ENCODE measurements at regions not wholly inside any gene's neighbourhood (a gene's known extent, or its start where the extent isn't known, plus 50 kb on each side); places are given as distances from the start of the nearest gene placed in this dataset.
A peak's percentile ranks its signal among the peaks of the same experiment; 100 is the strongest.
"Not testable (repeated sequence)": the region's sequence is repeated elsewhere in the genome, so short reads cannot be mapped to it uniquely, and the experiment has no call there.

DNA sequence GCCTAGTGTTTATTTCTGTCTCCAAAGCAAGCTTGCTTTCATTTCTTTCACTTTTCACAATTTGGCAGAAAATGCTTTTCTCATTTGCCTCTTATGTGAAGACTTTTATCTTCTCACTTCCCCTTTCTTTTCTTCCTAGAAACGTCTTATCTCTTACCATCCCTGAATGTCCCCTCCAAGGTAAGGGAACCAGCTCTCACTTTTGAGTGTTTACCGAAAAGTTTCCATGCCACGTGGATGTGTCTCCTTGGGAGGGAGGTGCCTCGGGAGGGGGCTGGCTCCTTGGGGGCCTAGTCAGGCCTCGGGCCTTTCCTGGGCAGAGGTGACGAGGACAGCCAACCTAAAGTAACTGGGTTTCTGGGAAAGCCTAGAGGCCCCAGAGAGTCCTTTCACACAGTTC, 127.4 kb downstream of the CD24 start:
- no peak for DNase-seq

DNA sequence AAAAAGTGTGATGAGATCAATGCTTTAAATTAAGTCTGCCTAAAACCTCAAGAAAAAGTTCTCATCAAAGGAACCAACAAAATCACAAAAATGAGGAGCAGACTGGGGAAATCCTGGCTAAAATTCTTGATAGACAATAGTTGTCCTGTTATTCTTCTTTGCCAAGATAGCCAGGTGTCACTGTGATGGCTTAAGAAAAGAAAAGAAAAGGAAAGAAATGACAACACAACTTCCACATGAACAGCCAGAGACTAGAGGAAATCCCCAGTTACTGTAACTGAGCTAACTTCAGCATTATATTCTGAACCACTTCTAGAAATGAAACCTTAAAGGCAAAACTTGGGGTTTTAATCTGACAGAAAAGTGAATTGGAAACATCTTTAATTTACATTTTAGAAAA, 129.6 kb downstream of the CD24 start:
- DNase-seq: no peak

DNA sequence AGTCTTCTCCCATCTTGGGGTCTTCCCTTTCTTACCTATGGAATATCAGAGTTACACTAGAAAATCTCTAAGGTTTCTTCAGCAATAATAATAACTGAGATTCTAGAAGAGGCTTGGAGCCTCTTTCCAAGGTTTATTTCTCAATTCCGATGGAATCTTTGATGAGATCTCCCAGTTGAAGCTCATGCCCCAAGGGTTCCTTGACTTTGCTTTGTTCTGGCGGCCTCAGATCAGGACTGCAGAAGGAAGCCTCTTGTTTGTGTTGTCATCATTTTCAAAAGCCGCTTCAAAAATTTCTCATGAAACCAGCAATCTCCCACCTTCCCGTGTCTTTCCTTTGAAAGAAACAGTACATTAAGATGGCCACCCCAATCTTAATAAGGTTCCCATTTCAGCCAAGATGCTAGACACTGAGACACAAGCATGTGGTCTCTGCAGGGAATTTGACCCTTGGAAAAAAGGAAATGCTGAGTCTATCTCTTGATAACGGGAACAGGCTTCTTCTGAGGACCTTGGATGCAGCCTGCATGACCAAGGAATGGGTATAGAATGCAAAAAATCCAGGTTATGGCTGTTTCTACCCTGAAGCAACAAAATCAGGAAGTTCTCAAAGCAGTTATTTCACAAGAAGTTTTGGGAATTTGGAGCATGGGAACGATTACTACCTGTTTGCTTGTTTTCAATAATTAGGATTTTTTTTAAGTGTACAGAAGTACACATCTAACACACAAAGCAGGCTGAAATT, 141.6 kb downstream of the CD24 start:
- no peak for DNase-seq

DNA sequence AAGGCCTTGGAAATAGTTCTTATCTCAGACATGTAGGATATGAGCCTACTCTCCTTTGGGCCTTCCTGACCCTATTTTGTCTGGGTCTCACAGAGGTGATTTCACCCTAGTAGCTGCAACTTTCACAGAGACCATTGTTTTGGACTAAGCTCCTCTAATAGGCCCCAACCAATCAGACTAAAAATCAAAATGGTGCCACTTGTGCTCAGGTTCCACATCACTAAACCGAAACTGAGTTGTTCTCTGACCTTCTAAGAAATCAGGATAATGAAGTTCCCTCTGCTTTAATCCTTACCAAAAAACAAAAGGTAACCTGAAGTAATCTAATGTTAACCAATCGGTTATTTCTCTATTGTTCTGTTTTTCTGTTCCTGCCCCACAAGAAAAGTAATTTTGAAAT, 143.6 kb downstream of the CD24 start:
- DNase-seq: no peak

DNA sequence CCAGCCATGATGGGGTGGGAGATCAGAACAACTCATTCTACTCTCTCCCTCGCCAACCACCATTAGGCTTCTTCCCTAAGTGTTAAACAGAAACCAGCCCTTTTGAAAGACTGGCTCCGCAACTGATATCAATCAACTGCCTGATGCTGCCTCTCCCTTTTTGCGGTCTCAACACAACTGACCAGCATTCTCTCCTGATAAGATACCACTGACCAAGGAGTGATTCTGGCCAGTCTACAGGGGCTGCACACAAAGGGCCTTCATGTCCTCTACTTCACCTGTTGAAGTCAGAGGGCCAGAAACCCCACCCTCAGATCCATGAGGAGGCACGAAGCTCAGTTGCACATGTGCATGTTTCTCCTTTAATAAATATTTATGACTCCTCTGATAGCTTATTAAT, 145.1 kb downstream of the CD24 start:
- DNase-seq: no peak

DNA sequence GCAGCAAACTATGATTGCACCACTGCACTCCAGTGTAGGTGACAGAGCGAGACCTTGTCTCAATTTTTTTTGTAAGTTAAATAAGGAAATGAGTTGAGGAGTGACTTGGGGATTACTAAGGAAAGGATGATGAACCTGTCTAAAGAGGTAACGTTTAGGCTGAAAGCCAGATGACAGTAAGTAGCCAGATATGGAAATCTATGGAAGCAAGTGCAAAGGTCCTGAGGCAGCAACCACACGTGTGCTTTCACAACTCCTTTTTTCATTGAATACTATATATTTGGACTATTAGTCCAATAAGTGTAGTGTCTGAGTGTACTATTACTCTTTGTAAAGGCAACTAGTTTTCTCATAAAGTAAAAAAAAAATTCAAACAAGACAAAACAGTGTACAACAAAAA, 147.4 kb downstream of the CD24 start:
- DNase-seq: no peak

DNA sequence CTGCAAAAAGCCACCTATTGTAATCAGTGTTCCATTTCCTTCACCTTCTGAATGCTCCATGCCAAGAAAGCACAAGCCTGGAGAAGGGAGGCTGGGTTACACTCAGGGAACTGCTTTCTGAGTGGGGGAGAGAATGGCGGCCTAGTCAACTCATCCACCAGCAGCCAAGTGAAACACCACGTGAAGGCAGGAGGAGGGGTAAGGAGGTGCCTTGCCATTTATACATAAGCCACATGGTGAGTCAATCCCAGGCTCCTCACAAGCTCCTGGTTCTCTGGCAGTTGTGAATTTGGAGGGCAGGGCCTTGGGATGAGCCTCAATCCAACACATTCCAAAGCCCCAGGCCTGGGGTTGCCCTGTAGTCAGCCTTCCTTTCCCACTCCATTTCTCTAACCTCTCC, 149.4 kb downstream of the CD24 start:
- DNase-seq: no peak

DNA sequence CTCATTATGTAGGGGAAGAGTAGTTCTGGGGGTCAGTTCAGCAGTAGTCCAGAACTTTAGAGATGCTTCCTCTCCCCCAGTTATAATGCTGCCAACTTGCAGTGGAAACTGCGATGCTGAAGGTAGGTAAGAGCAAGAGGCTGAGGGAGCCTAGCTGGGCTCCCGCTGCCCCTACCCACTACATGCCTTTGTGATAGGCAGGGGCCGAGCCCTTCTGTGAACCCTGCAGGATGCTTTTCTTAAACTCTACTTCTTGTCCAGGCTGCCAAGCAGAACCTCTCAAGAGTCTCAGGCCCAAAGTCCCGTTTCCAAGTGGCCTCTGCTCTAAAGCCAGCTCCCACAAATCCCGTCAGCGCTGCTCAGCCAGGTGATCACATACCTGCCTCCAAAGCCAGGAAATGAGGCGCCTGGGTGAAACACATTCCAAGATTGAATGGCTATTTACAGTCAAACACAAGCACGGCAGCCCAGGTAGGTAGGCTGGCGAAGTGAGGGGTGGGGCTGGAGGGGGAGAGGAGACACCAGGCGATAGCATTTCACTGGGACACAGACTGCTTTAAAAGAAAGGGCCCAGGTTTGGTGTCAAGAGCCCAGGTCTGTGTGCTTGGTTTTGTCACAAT, 150.7 kb downstream of the CD24 start:
- no peak for DNase-seq

- DNase-seq: no peak
Measured at GRCh38 chr6:106823058-106823457, 151.5 kb downstream of the CD24 start.

DNA sequence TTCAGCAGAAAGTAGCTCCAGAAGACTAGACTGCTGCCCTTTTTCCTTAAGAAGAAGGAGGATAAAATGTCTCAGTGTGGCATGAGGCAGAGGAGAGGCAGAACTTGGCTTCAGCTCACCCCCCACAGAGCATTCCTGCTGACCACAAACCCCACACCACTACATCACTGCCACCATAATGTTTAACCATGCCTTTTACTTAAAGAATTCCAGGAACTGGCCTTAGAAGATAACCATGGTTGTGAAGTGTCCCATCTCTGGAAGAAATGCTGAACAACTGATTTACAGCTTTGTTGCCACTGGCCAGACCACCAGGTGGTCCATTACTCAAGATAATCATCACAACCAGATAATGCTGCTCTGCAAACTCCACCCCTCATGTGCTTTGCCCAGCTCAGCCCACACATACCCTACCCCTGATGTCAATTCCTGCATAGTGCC, 154.1 kb downstream of the CD24 start:
- DNase-seq: peak; percentile 69

DNA sequence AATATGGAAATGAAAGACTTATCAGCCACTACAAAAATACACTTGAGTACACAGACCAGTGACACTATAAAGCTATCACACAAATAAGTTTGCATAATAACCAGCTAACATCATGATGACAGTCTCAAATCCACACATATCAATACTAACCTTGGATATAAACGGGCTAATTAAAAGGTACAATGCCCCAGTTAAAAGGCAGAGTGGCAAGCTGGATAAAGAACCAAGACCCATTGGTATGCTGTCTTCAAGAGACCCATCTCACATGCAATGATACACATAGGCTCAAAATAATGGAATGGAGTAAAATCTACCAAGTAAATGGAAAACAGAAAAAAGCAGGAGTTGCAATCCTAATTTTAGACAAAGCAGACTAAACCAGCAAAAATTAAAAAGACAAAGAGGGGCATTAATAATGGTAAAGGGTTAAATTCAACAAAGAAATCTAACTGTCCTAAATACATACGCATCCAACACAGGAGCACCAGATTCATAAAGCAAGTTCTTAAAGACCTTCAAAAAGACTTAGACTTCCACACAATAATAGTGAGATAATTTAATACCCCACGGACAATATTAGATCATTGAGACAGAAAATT, 163.3 kb downstream of the CD24 start:
- no peak for DNase-seq

GRCh38 chr6:106808758-106809157, 165.8 kb downstream of the CD24 start:
- no peak for DNase-seq

DNA sequence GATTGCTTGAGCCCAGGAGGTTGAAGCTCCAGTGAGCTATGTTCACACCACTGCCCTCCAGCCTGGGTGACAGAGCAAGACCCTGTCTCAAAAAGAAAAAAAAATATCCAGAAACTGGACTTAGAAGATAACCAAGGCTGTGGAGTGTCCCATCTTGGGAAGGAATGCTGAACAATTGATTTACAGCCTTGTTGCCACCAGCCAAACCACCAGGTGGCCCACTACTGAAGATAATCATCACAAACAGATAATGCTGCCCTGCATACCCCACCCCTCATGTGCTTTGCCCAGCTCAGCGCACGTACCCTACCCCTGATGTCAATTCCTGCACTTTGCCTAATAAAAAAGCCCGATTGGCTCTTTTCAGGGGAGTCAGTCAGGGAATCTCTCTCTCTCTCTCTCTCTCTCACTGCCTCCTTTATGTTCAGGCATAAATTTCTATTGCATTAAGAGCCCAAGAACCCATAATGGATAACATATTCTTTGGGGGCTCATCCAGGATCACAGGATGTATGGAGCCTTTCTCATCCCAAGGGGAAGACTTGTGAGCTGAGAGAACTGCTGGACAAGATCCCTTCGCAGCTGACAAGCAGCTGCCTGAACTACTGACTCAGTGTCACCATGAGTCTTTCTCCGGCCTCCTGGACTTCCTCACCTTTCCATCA, 166.4 kb downstream of the CD24 start:
- no peak for DNase-seq

- not testable (repeated sequence) for DNase-seq
Measured at GRCh38 chr6:106806253-106806652, 168.3 kb downstream of the CD24 start.

DNA sequence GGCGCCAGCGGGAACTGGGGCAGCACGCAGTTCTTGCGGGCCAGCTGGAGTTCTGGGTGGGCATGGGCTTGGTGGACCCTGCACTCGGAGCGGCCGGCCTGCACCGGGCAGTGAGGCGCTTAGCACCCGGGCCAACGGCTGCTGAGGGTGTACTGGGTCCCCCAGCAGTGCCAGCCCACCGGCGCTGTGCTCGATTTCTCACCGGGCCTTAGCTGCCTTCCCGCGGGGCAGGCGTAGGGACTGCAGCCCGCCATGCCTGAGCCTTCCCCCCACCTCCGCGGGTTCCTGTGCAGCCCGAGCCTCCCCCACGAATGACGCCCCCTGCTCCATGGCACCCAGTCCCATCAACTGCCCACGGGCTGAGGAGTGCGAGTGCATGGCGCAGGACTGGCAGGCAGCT, 168.8 kb downstream of the CD24 start:
- no peak for DNase-seq

DNA sequence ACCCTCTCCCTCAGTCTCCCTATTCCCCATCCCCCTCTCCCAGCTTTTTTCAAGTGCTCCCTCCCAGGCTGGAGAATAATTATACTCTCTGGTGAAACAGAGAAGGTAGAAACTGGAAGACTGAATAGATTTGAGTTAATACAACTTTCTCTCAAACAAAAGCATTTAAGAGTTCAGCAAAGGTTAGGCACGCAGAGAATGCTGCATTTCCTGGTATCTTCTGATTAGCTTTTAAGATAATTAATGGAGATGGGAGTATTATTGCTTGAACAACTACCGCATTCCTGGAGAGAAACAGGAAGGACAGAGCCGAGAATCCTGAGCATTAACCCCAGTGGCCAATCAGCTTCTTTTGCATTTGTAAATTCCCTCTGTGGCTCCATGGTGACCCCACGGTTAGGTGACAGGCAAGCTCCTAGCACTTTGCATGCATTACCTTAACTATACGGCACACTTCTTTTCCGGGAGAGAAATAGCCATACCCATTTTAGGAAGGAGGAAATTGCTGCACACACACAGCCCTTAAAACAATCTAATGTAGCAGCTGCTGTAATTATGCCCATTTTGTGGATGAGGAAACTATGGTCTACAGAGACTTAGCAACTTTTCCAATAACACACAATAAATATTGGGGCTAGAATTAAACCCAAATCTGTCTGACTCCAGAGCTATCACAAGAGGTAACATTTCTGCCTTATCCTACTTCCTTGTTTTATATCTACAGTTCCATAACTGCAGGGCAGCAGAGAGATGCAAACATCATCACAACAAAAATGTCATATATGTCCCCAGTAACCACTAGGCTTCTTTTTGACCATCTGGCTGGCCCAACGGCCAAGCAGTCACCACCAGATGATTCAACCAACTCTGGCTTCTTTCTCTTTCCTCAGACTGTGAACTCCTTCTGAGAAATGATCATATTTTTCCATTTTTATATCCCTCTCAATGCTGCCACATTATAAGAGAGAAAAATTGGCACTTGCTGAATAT, 169.9 kb downstream of the CD24 start:
- DNase-seq: no peak

DNA sequence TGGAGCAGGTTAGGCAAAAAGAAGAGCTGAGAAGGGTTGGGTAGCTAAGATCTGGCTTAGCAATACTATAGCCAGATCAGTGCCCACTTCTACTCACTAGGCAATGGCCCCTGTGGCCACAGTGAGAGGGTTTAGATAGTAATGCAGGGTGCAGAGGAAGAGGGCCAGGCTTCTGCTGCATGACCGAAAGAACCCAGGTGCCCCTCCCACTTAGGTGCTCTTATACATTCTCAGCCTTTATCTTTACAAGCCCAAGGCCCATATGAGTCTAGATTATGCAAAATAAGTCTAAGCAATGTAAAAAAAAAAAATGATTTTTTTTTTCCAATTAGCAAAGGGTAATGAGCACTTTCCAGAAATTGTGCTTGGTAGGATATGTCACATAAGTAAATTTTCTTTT, 171.3 kb downstream of the CD24 start:
- no peak for DNase-seq

DNA sequence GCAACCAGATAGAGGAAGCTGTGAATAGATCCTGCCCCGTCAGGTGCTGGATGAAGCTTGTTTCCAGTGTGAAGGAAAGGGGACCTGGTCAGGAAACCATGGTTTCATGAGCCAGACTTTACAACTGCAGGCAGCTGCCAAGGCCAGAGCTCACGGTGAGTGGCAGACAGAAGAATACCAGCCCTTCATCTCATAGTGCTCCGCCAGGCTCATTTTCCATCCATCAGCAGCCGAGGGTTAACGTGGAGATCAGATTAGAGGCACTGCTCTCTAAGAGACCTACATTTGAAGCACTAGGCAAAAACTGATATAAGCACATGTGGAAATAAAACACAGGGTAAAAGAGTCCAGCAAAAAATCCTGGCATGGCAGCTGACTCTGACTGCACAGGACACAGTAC, 172.4 kb downstream of the CD24 start:
- no peak for DNase-seq

- no peak for DNase-seq
Measured at GRCh38 chr6:106801256-106801655, 171.9 kb downstream of the QRSL1 start.

- no peak for DNase-seq
Measured at GRCh38 chr6:106800379-106800778, 171.0 kb downstream of the QRSL1 start.

DNA sequence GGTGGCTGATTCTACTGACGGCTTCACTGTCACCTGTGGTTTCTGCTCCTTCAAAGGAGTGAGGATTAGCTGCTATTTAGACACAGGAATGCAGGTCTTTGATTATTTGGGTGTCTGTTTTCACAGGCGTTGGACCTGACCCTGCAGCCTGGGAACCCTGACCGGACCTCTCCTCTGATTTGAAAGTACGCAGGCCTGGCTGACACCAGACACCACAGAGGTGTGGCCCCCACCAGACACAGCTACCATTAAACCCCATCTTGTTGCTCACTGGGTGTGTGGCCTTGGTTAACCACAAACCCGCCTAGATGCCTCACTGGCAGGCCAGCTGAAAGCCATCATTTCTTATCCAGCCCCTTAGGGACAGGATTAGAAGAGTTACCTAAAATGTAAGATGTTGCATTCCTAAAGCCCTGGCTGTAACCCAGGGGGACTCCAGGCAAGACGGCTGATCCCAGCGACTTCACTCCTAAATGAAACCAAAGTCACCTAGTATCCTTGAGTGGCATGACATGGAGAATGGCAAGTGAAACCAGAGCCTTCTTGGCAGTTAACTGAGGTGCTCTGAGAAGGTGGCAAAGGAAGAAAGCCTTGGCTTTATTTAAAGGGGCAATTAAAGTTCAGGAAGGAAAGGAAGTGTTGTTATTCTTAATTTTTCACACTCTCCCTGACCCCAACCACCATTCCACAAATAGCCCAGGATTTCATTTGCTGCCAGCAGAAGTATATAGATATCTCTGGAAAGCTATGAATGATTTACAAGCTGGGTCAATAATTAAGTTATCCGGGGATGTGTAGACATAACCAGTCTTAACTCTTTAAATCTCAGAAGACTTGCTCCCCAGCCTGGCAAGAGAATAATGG, 169.9 kb downstream of the QRSL1 start:
- DNase-seq: peak; percentile 55

- no peak for DNase-seq
Measured at GRCh38 chr6:106797186-106797585, 167.8 kb downstream of the QRSL1 start.
